SH-SY5Y (cell line): ENCODE measurements at regions not wholly inside any gene's neighbourhood (a gene's known extent, or its start where the extent isn't known, plus 50 kb on each side); places are given as distances from the start of the nearest gene placed in this dataset.

ENCODE experiments used
- GATA2 ChIP-seq: IDR thresholded peaks from 2 replicates; pipeline ENCODE4 v1.6.1; 2011; ENCODE audit warnings: mild to moderate bottlenecking, low read depth, low read length
- GATA3 ChIP-seq: IDR thresholded peaks from 2 replicates; pipeline ENCODE4 v1.6.1; 2011; ENCODE audit warnings: low read depth, mild to moderate bottlenecking, low read length, moderate library complexity

GRCh38 chr3:197421021-197421420 is 122.6 kb upstream of the DLG1 start:
- TF ChIP-seq GATA2 (no peak), GATA3 (no peak)

- TF ChIP-seq GATA2 (no peak), GATA3 (no peak)
These were observed 122.2 kb upstream of the DLG1 start for GRCh38 chr3:197420566-197420965.

- TF ChIP-seq GATA2 (no peak), GATA3 (no peak)
These were observed 121.7 kb upstream of the DLG1 start for GRCh38 chr3:197420115-197420514.

GRCh38 chr3:197419696-197420095 is 121.3 kb upstream of the DLG1 start:
- TF ChIP-seq GATA2, result no peak
- no peak for TF ChIP-seq GATA3

- no peak for TF ChIP-seq GATA3
- TF ChIP-seq GATA2, result no peak
These were observed 119.7 kb upstream of the DLG1 start for GRCh38 chr3:197417911-197418618.

GRCh38 chr3:197417441-197417840 is 119.0 kb upstream of the DLG1 start:
- no peak for TF ChIP-seq GATA3
- TF ChIP-seq GATA2, result no peak

GRCh38 chr3:197408177-197408957 is 110.0 kb upstream of the DLG1 start:
- TF ChIP-seq GATA2 (no peak), GATA3 (no peak)

GRCh38 chr3:197407526-197407925 is 109.1 kb upstream of the DLG1 start:
- TF ChIP-seq GATA3, result no peak
- no peak for TF ChIP-seq GATA2

GRCh38 chr3:197407053-197407452 is 108.6 kb upstream of the DLG1 start:
- TF ChIP-seq GATA2, result no peak
- TF ChIP-seq GATA3, result no peak

- TF ChIP-seq GATA3 (no peak), GATA2 (no peak)
These were observed 107.9 kb upstream of the DLG1 start for GRCh38 chr3:197406266-197406665.

- no peak for TF ChIP-seq GATA3
- TF ChIP-seq GATA2, result no peak
These were observed 106.3 kb upstream of the DLG1 start for GRCh38 chr3:197404754-197405153.

GRCh38 chr3:197404030-197404429 is 105.6 kb upstream of the DLG1 start:
- TF ChIP-seq GATA3, result no peak

- TF ChIP-seq GATA3, result no peak
- TF ChIP-seq GATA2, result no peak
These were observed 101.1 kb upstream of the DLG1 start for GRCh38 chr3:197399486-197399885.

- TF ChIP-seq GATA3 (no peak), GATA2 (no peak)
These were observed 100.0 kb upstream of the DLG1 start for GRCh38 chr3:197398286-197398878.

- no peak for TF ChIP-seq GATA2
- TF ChIP-seq GATA3, result no peak
These were observed 99.4 kb upstream of the DLG1 start for GRCh38 chr3:197397838-197398237.
